Renal pelvis (tissue), 1 donor: ENCODE measurements at regions not wholly inside any gene's neighbourhood (a gene's known extent, or its start where the extent isn't known, plus 50 kb on each side); places are given as distances from the start of the nearest gene placed in this dataset.

ENCODE experiments used
- DNase-seq: peaks from one replicate; pipeline ENCODE4 v3.0.0-alpha.2; 2013

DNA sequence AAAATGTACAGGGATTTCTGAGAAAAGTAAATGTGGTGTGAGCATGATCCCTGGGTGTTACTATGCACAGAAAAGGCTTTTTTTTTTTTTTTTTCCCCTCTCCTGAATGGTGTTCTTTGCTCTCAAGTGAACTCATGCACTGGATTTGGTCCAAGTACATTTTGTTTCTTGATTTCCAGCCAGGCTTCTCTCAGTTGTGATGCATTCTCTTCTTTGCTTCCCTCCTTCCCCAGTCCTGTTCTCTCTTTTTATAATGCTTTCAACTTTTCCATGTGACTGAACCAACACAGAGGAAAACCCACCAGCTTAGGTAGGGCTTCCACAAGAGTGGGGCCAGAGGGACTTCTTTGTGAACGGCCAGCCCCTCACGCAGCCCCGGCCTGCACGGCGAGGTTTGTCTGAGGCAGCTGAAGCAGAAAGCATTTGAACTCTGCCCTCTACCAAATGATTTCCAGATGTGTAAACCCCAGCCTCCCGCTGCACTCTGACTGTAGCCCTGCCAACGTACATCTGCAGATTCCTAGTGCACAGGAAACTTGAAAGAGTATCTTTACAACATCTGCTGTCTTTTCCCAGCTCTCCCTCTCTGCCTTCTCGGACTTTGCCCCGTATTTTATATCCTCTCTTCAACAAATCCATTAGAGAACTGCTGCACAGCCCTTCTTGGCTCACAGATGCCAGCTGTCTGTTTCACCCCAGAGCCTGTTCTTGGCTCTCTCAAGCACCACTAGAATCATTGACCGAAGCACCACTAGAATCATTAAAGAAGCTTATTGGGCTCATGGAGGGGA lies 71.8 kb upstream of the CD180 start:
- peak; percentile 89 for DNase-seq

DNA sequence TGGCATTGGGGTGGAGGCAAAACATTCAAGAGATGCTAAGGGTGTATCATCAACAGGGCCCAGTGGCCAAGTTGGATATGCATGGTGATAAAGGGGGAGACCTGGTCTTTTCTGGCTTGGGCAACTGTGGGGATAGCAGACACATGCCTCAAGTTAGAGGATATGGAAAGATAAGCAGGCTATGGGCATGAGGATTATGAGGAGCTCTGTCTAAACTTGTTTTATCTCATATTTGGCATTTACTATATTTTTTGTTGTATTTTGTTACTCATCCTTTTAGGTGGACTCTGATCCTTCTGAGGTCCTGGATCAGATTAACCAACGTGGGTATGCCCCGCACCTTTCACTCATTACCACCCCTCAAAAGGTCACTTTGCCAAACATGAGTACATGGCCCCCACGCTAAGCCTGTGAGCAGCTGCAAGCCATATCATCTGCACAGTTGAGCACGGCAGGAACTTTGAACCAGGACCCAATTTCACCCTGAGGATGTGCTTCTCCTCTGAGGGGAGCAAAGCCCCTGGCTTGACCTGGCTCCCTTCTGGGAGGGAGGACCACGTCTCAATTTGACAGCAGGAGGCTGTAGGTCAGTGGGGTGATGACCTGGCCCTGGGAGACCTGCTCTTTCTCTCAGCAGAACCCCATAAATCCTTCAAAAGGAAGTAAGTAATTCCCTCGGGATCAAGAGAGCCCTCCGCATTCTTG lies 71.1 kb upstream of the CD180 start:
- DNase-seq, result no peak

DNA sequence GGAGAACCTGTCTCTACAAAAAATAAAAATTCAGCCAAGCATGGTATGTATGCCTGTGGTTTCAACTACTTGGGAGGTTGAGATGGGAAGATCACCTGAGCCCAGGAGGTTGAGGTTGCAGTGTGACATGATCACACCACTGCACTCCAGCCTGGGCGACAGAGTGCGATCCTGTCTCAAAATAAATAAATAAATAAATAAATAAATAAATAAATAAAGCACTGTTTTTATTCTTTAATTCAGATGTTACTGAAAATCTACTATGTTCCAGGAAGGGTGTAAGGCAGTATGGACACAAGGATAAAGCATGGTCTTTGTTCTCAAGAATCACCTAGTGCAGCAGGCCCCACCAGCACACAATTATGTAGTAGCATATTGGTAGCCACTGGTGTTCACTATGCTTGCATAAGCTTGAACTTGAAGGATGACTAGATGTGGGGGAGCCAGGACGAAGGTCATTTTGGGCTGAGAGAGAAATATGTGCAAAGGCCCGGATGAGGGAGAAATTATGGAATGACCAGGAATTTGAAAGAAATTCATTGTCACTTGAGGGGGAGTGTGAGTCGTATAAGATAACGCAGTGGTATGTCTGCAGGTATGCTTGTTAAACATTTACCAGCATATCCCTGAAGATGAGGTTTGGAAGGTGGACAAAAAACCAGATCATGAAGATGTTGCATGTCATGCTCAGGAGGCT lies 70.2 kb upstream of the CD180 start:
- DNase-seq, result no peak

GRCh38 chr5:67265951-67266350 lies 69.4 kb upstream of the CD180 start:
- no peak for DNase-seq

DNA sequence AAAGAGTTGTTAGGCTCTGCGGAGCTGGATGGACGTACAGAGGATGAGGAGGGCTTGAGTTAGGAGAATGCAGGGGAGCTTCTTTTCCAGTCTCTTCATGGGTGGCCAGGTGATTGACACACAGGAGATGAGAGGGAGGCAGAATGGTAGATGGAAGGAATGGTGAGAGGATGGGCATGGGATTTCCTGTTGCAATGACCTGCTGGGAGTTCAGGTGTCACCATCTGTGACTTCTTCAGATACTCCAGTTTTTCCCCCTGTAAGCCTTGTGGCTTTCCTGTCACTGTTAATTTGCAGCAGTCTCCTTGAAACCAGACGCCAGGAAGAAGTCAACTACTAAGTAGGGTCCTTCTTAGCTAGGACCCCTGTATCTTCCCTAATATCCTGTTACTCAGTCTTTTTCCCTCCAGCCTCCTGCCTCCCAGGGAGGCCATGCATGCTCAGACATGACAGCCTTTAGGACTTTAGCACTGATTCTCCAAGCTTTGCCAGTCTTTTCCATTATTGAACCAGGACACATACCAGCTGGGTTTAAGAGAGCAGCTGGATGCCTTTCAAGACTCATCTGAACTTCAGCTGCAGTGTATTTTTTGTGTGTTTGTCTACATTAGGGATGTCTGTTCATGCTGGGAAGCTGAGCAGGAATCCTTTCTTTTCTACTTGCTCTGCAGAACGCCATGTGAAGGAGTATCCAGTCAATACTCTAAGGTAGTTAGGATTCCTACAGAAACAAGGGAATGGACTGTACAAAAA lies 67.2 kb upstream of the CD180 start:
- no peak for DNase-seq

GRCh38 chr5:67262956-67263355 lies 66.4 kb upstream of the CD180 start:
- no peak for DNase-seq

GRCh38 chr5:67262206-67262605 lies 65.6 kb upstream of the CD180 start:
- DNase-seq, result no peak

DNA sequence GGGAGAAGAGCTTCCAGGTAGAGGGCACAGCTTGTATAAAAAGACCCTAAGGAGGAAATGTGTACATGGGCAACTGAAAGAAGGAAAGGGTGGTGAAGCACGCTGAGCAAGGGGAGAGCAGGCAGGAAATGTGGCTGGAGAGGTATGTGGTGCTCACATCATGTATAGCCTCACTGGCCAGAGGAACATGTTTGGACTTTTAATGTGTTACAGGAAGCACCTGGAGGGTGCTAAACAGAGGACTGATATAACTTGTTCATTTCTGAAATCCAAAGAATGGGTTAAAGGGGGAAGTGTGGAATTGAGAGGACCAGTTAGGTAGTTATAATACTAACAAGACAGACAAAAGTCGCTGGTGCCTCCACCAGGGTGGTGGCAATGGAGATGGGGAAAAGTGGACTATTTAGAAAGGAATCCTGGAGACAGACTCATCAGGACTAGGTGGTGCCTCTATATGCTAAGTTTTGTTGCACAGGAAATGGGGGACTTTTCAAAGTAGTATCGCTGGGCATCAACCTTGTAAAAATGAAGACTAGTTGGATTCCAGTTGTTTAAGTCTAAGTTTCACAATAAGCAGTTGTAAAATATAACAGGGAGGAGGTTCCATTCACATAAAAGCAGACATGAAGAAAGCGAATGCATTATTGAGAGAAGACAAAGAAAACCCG lies 63.1 kb upstream of the CD180 start:
- DNase-seq, result no peak

- DNase-seq, result no peak
These were observed 60.9 kb upstream of the CD180 start for GRCh38 chr5:67257500-67257899.

DNA sequence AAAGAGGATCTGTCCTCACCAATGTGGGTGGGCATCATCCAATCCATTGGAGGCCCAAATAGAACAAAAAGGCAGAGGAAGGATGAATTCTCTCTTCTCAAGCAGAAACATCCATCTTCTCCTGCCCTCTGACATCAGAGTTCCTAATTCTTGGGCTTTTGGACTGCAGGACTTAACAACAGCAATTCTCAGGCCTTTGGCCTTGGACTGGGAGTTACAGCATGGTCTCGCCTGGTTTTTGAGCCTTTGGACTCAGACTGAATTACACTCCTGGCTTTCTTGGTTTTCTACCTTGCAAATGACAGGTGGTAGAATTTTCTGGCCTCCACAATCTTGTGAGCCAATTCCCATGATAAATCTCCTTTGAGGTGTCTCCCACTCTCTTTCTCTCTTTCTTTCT lies 60.5 kb upstream of the CD180 start:
- no peak for DNase-seq

GRCh38 chr5:67255881-67256280 lies 59.3 kb upstream of the CD180 start:
- DNase-seq, result no peak

DNA sequence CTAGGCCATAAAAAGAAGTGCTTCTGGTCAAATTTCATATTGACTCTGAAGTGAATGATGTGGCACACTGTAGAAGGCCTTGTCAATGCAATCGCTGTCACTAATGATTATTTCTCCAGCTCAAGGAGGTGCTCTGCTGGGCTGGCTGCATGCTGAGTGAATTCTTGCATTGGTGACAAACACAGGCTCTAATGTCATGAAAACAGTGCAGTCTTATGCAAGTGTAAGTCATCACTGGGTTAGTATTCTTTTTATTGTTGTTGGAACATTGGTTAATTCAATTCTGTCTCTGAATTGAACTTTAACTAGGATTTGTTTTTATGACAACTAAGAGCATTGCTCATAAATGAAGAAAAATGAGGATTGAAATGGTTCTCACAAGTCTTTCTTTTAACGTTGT lies 57.3 kb upstream of the CD180 start:
- DNase-seq, result no peak

DNA sequence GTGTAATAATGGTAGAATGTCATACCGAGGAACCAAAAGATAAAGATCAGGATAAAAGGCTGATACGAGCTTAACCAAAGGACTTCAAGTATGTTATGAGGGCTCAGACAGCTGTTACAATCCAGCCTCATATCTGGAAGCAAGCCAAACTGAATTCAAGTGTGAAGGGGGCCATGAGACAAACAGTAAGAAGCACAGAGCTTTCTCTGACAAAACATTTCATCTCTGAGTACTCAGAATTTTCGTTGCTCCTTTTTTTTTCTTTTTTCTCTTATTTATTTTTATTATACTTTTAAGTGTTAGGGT lies 52.9 kb upstream of the CD180 start:
- no peak for DNase-seq

GRCh38 chr5:67248703-67249589 lies 52.3 kb upstream of the CD180 start:
- no peak for DNase-seq

DNA sequence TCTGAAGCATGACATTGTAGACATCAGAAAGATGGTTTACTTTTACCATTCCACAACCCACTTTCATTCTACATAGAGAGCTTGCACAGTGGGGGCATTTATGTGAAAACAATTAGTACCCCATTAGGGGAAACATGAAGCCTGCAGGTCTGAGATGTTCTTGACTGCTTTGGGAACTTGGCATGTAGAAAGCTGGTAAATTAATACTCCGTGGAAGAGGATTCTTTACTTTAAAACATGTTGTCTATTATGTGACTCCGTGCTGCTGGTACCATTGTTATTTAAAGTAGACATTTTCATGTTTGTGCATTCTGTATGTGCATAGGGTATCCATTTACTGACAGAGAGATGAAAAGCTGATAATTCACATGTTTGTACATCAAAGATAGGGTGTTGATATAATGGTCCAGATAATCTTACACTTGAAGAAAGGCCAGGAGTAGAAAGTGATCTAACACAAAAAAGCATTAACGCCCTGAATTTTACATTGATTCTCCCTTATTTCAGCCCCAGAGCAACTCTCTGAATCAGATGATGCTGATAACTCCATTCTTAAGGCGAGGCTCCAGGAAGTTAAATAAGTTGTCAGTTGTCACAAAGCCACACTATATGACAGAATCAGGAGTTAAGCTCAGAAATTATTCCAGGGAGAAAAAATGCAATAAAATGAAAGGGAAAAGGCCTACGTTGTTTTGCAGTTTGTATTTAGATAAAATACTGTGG lies 50.1 kb upstream of the CD180 start:
- no peak for DNase-seq
